Left lung (tissue), 4 donors: ENCODE measurements at regions not wholly inside any gene's neighbourhood (a gene's known extent, or its start where the extent isn't known, plus 50 kb on each side); places are given as distances from the start of the nearest gene placed in this dataset.

ENCODE experiments used
- ATAC-seq: fragments of 200-7000 bp; cut with Tn5 transposase; one replicate; pipeline ENCODE4 v1.9.1; 2020; ENCODE audit warnings: moderate library complexity
- DNase-seq, 4 donors: peaks; one replicate each; pipeline ENCODE4 v3.0.0-alpha.2; 2013 to 2020
- H3K27ac ChIP-seq, 2 donors: fragments of 200-600 bp; sonication (generic) in 1 of 2; one replicate each; pipeline versions ENCODE4 v1.5.0 to v1.8.0; 2020 to 2021
- H3K27me3 ChIP-seq, 2 donors: fragments of 200-600 bp; sonication (generic) in 1 of 2; one replicate each; pipeline versions ENCODE4 v1.5.0 to v1.8.0; 2020 to 2021
- H3K36me3 ChIP-seq, 2 donors: fragments of 200-600 bp; sonication (generic) in 1 of 2; one replicate each; pipeline versions ENCODE4 v1.5.0 to v1.8.0; 2020 to 2021
- H3K4me1 ChIP-seq, 2 donors: fragments of 200-600 bp; one replicate each; pipeline ENCODE4 v1.8.0; 2021
- H3K4me3 ChIP-seq, 2 donors: fragments of 200-600 bp; sonication (generic) in 1 of 2; one replicate each; pipeline versions ENCODE4 v1.5.0 to v1.8.0; 2020 to 2021; ENCODE audit warnings: mild to moderate bottlenecking in 1 of 2
- H3K9me3 ChIP-seq, 2 donors: fragments of 200-600 bp; sonication (generic) in 1 of 2; one replicate each; pipeline versions ENCODE4 v1.5.0 to v1.8.0; 2020 to 2021
- intact Hi-C, 2 donors: fragments of 100-400 bp; cut with DNase I; formaldehyde crosslinking; loops; one replicate each; pipeline versions ENCODE4 v1.11.2 to v1.14.2; 2022
- TF ChIP-seq, protein P1 (sequence below), 2 donors: fragments of 200-600 bp; sonication (generic) in 1 of 2; IDR thresholded peaks; one replicate each; pipeline versions ENCODE4 v1.5.0 to v1.8.0; 2021; ENCODE audit warnings: antibody characterized with exemption in 2 of 2
- donor health status: DM: no; HTN: yes; CAD: no.
- donor health status: DM: no; HTN: no; CAD: no.

DNA sequence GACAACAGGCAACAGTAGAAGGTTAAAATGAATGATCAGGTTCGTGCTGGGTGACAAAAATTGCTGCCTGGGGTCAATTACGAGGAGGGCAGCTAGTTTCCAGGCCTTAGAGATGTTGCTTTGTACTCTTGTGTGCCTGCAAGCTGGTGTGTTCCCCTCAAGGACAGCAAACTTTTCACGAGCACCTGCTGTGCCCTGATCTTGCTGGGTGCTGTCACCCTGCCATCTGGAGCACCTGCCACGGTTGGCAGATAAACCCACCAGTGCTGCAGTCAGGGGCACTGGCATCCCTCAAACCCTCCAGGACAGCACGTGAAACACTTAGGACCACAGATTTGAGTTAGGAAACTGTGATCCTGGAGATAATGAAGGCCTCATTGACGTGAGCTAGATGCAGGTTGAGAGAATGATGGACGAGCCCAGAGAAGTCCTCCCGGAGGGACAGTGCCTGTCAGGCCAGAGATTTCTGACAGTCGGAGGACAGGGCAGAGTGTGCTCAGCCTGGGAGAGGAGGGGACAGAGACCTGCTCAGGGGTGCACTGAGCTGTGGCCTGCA, 104.3 kb upstream of the RAB12 start:
- TF ChIP-seq, protein P1, sequence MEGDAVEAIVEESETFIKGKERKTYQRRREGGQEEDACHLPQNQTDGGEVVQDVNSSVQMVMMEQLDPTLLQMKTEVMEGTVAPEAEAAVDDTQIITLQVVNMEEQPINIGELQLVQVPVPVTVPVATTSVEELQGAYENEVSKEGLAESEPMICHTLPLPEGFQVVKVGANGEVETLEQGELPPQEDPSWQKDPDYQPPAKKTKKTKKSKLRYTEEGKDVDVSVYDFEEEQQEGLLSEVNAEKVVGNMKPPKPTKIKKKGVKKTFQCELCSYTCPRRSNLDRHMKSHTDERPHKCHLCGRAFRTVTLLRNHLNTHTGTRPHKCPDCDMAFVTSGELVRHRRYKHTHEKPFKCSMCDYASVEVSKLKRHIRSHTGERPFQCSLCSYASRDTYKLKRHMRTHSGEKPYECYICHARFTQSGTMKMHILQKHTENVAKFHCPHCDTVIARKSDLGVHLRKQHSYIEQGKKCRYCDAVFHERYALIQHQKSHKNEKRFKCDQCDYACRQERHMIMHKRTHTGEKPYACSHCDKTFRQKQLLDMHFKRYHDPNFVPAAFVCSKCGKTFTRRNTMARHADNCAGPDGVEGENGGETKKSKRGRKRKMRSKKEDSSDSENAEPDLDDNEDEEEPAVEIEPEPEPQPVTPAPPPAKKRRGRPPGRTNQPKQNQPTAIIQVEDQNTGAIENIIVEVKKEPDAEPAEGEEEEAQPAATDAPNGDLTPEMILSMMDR (IDR thresholded peaks at IDR 0.05) = no peak
- H3K27me3 ChIP-seq = no peaks in the 10 kb centered on the region
- no peaks in the 10 kb centered on the region for H3K9me3 ChIP-seq
- H3K36me3 ChIP-seq = no peaks in the 10 kb centered on the region
- DNase-seq (no peak), ATAC-seq (no peak)
- intact Hi-C loops = no loop called here
- no peak overlapping the region for H3K27ac ChIP-seq
- H3K4me1 ChIP-seq = no peaks in the 10 kb centered on the region
- no peak overlapping the region for H3K4me3 ChIP-seq

DNA sequence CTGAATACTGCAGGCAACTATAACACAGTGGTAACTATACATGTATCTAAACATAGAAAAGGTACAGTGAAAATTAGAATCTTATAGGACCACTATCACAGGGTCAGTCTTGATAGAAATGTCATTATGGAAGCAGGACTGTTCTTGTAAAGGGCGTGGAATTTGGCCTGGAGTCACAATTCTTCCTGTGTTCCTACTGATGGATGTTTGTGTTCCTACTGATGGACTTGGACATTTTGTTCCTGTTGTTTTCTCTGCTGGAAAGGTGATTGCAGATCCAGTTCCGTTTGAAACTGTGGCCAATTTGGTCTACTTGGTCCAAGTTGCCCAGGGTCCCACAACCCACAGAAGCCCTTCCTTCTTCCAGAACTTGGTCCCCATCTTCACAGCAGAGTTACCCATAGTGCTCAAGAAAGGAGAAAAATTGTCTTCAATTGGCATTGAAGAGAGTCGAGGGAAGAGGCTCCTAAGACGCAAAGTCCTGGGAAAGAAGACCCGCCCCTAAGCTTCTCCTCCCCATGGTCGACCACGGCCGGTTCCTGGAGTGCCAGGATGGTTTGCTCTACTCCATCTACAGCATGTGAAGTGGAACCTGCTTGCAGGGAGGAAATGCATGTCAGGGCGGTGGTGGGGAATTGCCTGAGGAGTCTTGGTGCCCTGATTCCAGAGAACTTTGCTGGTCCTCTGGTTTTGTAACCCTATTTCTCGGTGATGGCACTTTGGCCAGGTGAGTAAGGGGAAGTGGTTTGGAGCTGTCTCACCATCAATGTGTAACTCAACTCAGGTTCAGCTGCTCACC, 102.8 kb upstream of the RAB12 start:
- H3K27ac ChIP-seq = no peak overlapping the region
- TF ChIP-seq, protein P1 (IDR thresholded peaks at IDR 0.05) = no peak
- no peaks in the 10 kb centered on the region for H3K36me3 ChIP-seq
- no peaks in the 10 kb centered on the region for H3K27me3 ChIP-seq
- intact Hi-C loops = no loop called here
- DNase-seq = no peak
- no peaks in the 10 kb centered on the region for H3K4me1 ChIP-seq
- H3K4me3 ChIP-seq = no peak overlapping the region
- ATAC-seq = no peak
- H3K9me3 ChIP-seq = no peaks in the 10 kb centered on the region

DNA sequence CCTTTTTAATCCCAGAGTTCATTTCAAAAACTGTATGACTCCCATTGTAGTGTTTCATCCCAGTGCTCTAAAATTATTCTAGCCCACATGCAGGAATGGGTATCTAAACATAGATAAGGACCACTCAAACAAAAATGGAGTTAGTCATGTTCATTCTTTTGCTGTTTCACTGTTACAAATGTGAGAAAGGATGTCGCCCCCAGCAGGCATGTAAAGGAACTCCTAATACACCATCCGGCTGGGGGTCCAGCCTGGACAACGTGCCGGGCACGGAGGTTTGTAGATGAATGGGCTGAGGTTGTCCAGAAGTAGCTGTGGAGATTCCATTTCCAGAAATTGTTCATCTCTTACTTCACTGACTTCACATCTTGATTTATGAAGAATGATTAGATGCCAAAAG, 101.9 kb upstream of the RAB12 start:
- no peaks in the 10 kb centered on the region for H3K4me1 ChIP-seq
- ATAC-seq = no peak
- H3K27ac ChIP-seq = no peak overlapping the region
- intact Hi-C loops = no loop called here
- H3K4me3 ChIP-seq = no peak overlapping the region
- TF ChIP-seq, protein P1 (IDR thresholded peaks at IDR 0.05) = no peak
- no peaks in the 10 kb centered on the region for H3K9me3 ChIP-seq
- no peak for DNase-seq
- no peaks in the 10 kb centered on the region for H3K27me3 ChIP-seq
- H3K36me3 ChIP-seq = no peaks in the 10 kb centered on the region

DNA sequence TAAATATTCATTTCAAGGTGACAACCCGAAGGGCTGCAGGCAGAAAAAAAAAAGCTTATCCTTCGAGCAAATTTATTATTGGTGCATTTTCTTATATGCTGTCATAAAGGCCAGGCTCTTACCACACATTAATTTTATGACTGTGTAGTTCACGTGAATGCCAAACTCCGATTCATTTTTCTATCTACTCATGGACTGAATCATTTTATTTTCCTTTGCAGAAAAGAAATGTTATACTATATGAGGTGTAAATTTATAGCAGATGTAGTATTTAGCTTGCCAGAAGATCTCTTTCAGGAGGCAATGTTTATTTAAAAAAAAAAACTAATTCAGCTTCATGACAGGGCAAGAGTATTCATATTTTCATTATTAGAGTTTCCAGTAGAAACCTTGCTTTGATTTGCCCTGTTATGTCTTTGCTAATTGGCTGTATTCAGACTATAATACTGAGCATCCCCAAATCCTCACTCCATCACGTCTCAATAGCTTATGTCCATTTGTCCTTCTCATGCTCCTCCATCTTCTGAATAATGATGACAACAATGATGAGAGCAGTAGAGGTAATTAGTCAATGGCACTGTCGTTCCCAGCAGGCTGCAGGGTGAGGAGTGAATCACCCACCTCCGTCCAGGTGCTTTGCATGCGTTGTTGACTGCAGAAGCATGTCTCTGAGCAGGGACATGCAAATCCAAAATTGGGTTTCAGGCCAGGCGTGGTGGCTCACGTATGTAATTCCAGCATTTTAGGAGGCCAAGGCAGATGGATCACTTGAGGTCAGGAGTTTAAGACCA, 101.1 kb upstream of the RAB12 start:
- Histone ChIP-seq H3K27me3 (no peaks in the 10 kb centered on the region), H3K27ac (no peak overlapping the region), H3K36me3 (no peaks in the 10 kb centered on the region), H3K4me1 (no peaks in the 10 kb centered on the region), H3K9me3 (no peaks in the 10 kb centered on the region), H3K4me3 (no peak overlapping the region)
- ATAC-seq (no peak), DNase-seq (no peak)
- TF ChIP-seq, protein P1 (IDR thresholded peaks at IDR 0.05) = no peak
- intact Hi-C loops = no loop called here

DNA sequence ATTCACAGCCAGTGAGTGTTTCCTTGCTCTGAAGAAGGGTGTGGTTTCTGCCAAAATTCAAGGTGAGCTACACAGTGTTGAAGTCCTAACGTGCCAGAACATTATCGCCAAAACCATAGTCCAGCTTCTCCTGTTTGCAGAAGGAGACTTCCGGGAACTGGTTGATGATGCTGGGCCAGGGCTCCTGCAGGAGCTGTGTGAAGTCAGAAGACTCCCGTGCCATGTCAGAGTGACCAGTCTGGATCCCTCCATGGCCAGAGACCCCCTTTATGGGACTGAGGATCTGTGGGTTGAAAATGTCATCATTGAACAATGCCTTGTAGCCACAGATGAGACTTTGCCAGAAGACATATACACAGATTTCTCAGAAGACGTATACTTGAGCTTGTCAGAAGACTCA, 96.0 kb upstream of the RAB12 start:
- Histone ChIP-seq H3K4me1 (no peaks in the 10 kb centered on the region), H3K27ac (no peak overlapping the region), H3K4me3 (no peak overlapping the region), H3K27me3 (no peaks in the 10 kb centered on the region), H3K9me3 (no peaks in the 10 kb centered on the region), H3K36me3 (no peaks in the 10 kb centered on the region)
- no peak for DNase-seq
- no peak for ATAC-seq
- TF ChIP-seq, protein P1 (IDR thresholded peaks at IDR 0.05) = no peak
- intact Hi-C loops = no loop called here
